ENCODE measurements at regions not wholly inside any gene's neighbourhood (a gene's known extent, or its start where the extent isn't known, plus 50 kb on each side); places are given as distances from the start of the nearest gene placed in this dataset.

GRCh38 chr1:217261636-217262035 is 369.3 kb downstream of the GPATCH2 start:
- no peak for TF ChIP-seq CTCF (IDR thresholded peaks at IDR 0.05; ENCODE audit: borderline replicate concordance, extremely low read depth, insufficient read depth)
- H3K36me3 ChIP-seq (ENCODE audit: control insufficient read depth in 2 of 3, insufficient read depth in 3 of 3, low read length in 3 of 3): no peaks in the 10 kb centered on the region
- no peaks in the 10 kb centered on the region for H3K27me3 ChIP-seq (ENCODE audit: control insufficient read depth, insufficient read depth, low read length)
- H3K27ac ChIP-seq (ENCODE audit: low read depth in 2 of 2, low read length in 2 of 2): no peak overlapping the region
- intact Hi-C loops (cut with DNase I): no loop called here
- H3K9me3 ChIP-seq (ENCODE audit: control insufficient read depth in 2 of 3, insufficient read depth in 1 of 3, low read length in 3 of 3): no peaks in the 10 kb centered on the region
- H3K4me1 ChIP-seq (ENCODE audit: control insufficient read depth in 2 of 3, insufficient read depth in 2 of 3, low read depth in 1 of 3, low read length in 3 of 3): no peaks in the 10 kb centered on the region
- FAIRE-seq (no peak), DNase-seq (peak in 1 of 5 donors; percentile 10)
- no peak overlapping the region for H3K4me3 ChIP-seq (ENCODE audit: low read length in 3 of 3)
- no peak overlapping the region for H3K9ac ChIP-seq (ENCODE audit: low read length in 3 of 3)

GRCh38 chr1:217260676-217261075 is 370.2 kb downstream of the GPATCH2 start:
- H3K9me3 ChIP-seq (ENCODE audit: control insufficient read depth in 2 of 3, insufficient read depth in 1 of 3, low read length in 3 of 3): no peaks in the 10 kb centered on the region
- intact Hi-C loops (cut with DNase I): no loop called here
- no peak overlapping the region for H3K4me3 ChIP-seq (ENCODE audit: low read length in 3 of 3)
- FAIRE-seq: no peak
- H3K36me3 ChIP-seq (ENCODE audit: control insufficient read depth in 2 of 3, insufficient read depth in 3 of 3, low read length in 3 of 3): no peaks in the 10 kb centered on the region
- no peaks in the 10 kb centered on the region for H3K27me3 ChIP-seq (ENCODE audit: control insufficient read depth, insufficient read depth, low read length)
- H3K4me1 ChIP-seq (ENCODE audit: control insufficient read depth in 2 of 3, insufficient read depth in 2 of 3, low read depth in 1 of 3, low read length in 3 of 3): no peaks in the 10 kb centered on the region
- H3K27ac ChIP-seq (ENCODE audit: low read depth in 2 of 2, low read length in 2 of 2): no peak overlapping the region
- TF ChIP-seq CTCF (IDR thresholded peaks at IDR 0.05; ENCODE audit: borderline replicate concordance, extremely low read depth, insufficient read depth): no peak
- DNase-seq: no peak
- no peak overlapping the region for H3K9ac ChIP-seq (ENCODE audit: low read length in 3 of 3)

GRCh38 chr1:217253985-217254384 is 376.9 kb downstream of the GPATCH2 start:
- DNase-seq (peak in 2 of 5 donors; percentile 12 to 20), FAIRE-seq (no peak)
- H3K27me3 ChIP-seq (ENCODE audit: control insufficient read depth, insufficient read depth, low read length): no peaks in the 10 kb centered on the region
- H3K9ac ChIP-seq (ENCODE audit: low read length in 3 of 3): no peak overlapping the region
- H3K4me1 ChIP-seq (ENCODE audit: control insufficient read depth in 2 of 3, insufficient read depth in 2 of 3, low read depth in 1 of 3, low read length in 3 of 3): no peaks in the 10 kb centered on the region
- no peak for TF ChIP-seq CTCF (IDR thresholded peaks at IDR 0.05; ENCODE audit: borderline replicate concordance, extremely low read depth, insufficient read depth)
- H3K27ac ChIP-seq (ENCODE audit: low read depth in 2 of 2, low read length in 2 of 2): no peak overlapping the region
- H3K4me3 ChIP-seq (ENCODE audit: low read length in 3 of 3): no peak overlapping the region
- no peaks in the 10 kb centered on the region for H3K9me3 ChIP-seq (ENCODE audit: control insufficient read depth in 2 of 3, insufficient read depth in 1 of 3, low read length in 3 of 3)
- no peaks in the 10 kb centered on the region for H3K36me3 ChIP-seq (ENCODE audit: control insufficient read depth in 2 of 3, insufficient read depth in 3 of 3, low read length in 3 of 3)
- intact Hi-C loops (cut with DNase I): no loop called here

GRCh38 chr1:217253351-217253750 is 377.5 kb downstream of the GPATCH2 start:
- DNase-seq: no peak
- no peak for FAIRE-seq
- Histone ChIP-seq H3K4me1 (ENCODE audit: control insufficient read depth in 2 of 3, insufficient read depth in 2 of 3, low read depth in 1 of 3, low read length in 3 of 3) (no peaks in the 10 kb centered on the region), H3K9ac (ENCODE audit: low read length in 3 of 3) (no peak overlapping the region), H3K36me3 (ENCODE audit: control insufficient read depth in 2 of 3, insufficient read depth in 3 of 3, low read length in 3 of 3) (no peaks in the 10 kb centered on the region), H3K9me3 (ENCODE audit: control insufficient read depth in 2 of 3, insufficient read depth in 1 of 3, low read length in 3 of 3) (no peaks in the 10 kb centered on the region), H3K4me3 (ENCODE audit: low read length in 3 of 3) (no peak overlapping the region), H3K27me3 (ENCODE audit: control insufficient read depth, insufficient read depth, low read length) (no peaks in the 10 kb centered on the region), H3K27ac (ENCODE audit: low read depth in 2 of 2, low read length in 2 of 2) (no peak overlapping the region)
- TF ChIP-seq CTCF (IDR thresholded peaks at IDR 0.05; ENCODE audit: borderline replicate concordance, extremely low read depth, insufficient read depth): no peak
- intact Hi-C loops (cut with DNase I): no loop called here

All from kidney (tissue), 13 donors.